ENCODE measurements at regions not wholly inside any gene's neighbourhood (a gene's known extent, or its start where the extent isn't known, plus 50 kb on each side); places are given as distances from the start of the nearest gene placed in this dataset.

DNA sequence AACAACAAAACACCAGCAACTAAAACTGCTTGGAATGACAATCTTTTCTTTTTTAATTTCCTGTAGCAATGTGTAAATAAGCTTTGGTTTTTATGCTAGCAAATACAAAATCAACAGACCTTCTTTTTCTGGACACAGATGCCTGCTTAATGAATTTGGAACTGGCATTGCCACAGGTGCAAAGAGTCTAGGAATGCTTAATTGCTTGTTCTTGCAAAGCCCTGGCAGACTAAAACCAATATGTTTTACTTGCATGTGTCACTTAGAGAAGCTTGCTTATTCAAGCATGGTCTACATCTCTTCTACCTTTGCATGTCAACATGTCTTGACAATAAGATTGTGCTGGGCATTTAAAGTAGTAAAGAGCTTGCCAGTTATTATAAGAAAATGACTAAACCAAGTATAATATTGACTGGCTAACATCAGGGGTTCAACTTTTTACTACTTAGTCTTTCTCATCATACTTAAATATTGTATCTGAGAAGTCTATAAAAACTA lies 656.7 kb upstream of the NDST4 start:
- Histone ChIP-seq H3K9me3 (ENCODE audit: low read length) (no peaks in the 10 kb centered on the region), H3K4me1 (ENCODE audit: insufficient read depth, low read length) (no peaks in the 10 kb centered on the region), H3K27me3 (ENCODE audit: insufficient read depth, low read length, poor library complexity, severe bottlenecking) (no peaks in the 10 kb centered on the region), H3K4me3 (ENCODE audit: low read length) (no peak overlapping the region), H3K27ac (ENCODE audit: low read depth, low read length) (no peak overlapping the region), H3K36me3 (ENCODE audit: insufficient read depth, low read length) (no peaks in the 10 kb centered on the region)
- Mint-ChIP-seq H3K27ac (no peak overlapping the region), H3K4me3 (no peak overlapping the region), H3K9me3 (peaks cover 0 to 11% (median 3%) of the 10 kb centered on the region in 5 donors), H3K27me3 (no peaks in the 10 kb centered on the region), H3K36me3 (no peaks in the 10 kb centered on the region), H3K4me1 (no peaks in the 10 kb centered on the region)
- CTCF ChIA-PET, result no interaction called here
- DNase-seq, result no peak
- POLR2A ChIA-PET, result no interaction called here

DNA sequence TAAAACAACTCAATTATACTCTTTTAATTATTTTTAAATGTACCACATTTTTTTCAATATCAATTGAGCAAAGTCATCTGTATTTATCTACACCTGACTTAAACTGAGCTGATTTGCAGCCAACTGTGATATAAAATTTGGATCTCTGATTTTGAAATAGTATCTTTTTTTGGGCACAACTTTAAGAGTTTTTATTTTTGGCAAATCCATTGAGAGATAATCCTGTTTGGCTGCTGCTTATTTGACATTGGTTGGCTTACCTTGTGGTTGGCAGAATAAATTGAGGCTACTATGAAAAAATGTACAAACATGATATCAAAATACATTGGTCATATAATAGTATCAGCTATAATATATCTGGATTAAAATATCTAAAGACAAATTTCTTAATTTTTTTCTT lies 656.0 kb upstream of the NDST4 start:
- H3K4me3 Mint-ChIP-seq, result no peak overlapping the region
- POLR2A ChIA-PET, result no interaction called here
- H3K27me3 Mint-ChIP-seq, result no peaks in the 10 kb centered on the region

DNA sequence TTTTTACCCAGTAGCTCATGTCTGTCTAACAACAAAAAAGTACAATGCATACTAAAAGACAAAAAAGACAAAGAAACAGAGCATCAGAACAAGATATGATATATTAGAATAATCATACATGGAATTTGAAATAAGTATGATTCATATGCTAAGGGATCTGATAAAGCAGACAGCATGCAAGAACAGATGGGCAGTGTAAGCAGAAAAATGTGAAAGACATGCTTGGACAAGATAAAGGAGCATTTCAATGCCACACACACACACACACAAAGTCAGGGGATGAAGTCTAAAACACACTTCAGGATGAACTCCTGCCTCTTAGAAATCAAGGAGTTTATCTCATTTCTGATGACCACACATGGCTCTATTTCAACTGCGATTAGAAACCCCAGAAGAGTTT lies 649.6 kb upstream of the NDST4 start:
- Mint-ChIP-seq H3K9me3 (peaks cover 2 to 19% (median 5%) of the 10 kb centered on the region in 5 donors), H3K4me1 (no peaks in the 10 kb centered on the region), H3K27me3 (no peaks in the 10 kb centered on the region), H3K4me3 (no peak overlapping the region), H3K36me3 (no peaks in the 10 kb centered on the region), H3K27ac (no peak overlapping the region)
- no peaks in the 10 kb centered on the region for H3K4me1 ChIP-seq (ENCODE audit: insufficient read depth, low read length)
- H3K4me3 ChIP-seq (ENCODE audit: low read length), result no peak overlapping the region
- H3K27ac ChIP-seq (ENCODE audit: low read depth, low read length), result no peak overlapping the region
- ChIA-PET CTCF (no interaction called here), POLR2A (no interaction called here)
- no peaks in the 10 kb centered on the region for H3K9me3 ChIP-seq (ENCODE audit: low read length)
- no peak for DNase-seq
- H3K27me3 ChIP-seq (ENCODE audit: insufficient read depth, low read length, poor library complexity, severe bottlenecking), result no peaks in the 10 kb centered on the region
- H3K36me3 ChIP-seq (ENCODE audit: insufficient read depth, low read length), result no peaks in the 10 kb centered on the region

More for the DNA sequence above, 656.0 kb upstream of the NDST4 start:
- H3K36me3 Mint-ChIP-seq, result no peaks in the 10 kb centered on the region
- Histone ChIP-seq H3K27me3 (ENCODE audit: insufficient read depth, low read length, poor library complexity, severe bottlenecking) (no peaks in the 10 kb centered on the region), H3K4me3 (ENCODE audit: low read length) (no peak overlapping the region), H3K4me1 (ENCODE audit: insufficient read depth, low read length) (no peaks in the 10 kb centered on the region), H3K9me3 (ENCODE audit: low read length) (no peaks in the 10 kb centered on the region), H3K36me3 (ENCODE audit: insufficient read depth, low read length) (no peaks in the 10 kb centered on the region), H3K27ac (ENCODE audit: low read depth, low read length) (no peak overlapping the region)
- no peaks in the 10 kb centered on the region for H3K4me1 Mint-ChIP-seq
- H3K27ac Mint-ChIP-seq, result no peak overlapping the region
- DNase-seq, result no peak
- CTCF ChIA-PET, result no interaction called here
- H3K9me3 Mint-ChIP-seq, result peaks cover 0 to 14% (median 3%) of the 10 kb centered on the region in 5 donors

DNA sequence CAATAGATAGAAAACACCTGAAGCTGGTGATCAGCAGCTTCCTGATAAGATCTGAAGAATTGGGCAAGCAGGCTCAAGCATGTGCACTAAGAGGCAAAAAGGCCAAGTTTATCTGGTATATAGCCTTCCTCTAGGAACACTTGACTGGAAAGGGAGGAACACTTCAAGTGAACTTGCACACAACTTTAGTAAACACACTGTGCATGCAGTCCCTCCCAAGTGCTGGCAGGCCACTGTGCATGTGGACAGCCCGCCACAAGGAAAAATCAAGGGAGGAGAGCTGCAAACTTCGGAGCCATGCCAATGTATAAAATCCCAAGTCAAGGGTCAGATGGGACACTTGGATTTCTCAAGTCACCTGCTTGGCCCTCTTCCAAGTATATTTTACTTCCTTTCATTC lies 645.8 kb upstream of the NDST4 start:
- POLR2A ChIA-PET, result no interaction called here

DNA sequence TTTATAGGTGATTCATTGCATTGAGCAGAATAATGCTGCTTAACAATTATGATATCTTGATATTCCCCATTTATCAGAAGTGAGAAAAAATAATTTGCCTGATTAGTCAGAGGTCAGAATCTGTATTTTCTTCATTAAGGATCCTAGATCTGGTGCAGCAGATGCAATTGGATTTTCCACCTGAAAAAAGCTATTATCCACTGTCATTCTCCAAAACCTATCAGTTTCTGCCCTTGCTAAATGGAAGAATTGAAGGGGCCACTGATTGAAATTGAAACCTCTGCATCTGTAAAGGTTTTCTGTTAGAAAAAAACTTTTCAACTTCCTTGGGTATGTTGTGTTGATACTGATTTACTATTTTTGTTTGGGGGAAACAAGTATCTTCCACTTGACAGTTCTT lies 636.0 kb upstream of the NDST4 start:
- peaks cover 0 to 36% (median 3%) of the 10 kb centered on the region in 5 donors for H3K9me3 Mint-ChIP-seq
- no peak overlapping the region for H3K27ac Mint-ChIP-seq
- POLR2A ChIA-PET, result no interaction called here

More for the DNA sequence above, 645.8 kb upstream of the NDST4 start:
- DNase-seq, result no peak
- Mint-ChIP-seq H3K27ac (no peak overlapping the region), H3K4me3 (no peak overlapping the region), H3K9me3 (peaks cover 2 to 18% (median 6%) of the 10 kb centered on the region in 5 donors), H3K4me1 (no peaks in the 10 kb centered on the region), H3K27me3 (no peaks in the 10 kb centered on the region), H3K36me3 (no peaks in the 10 kb centered on the region)
- Histone ChIP-seq H3K9me3 (ENCODE audit: low read length) (no peaks in the 10 kb centered on the region), H3K27ac (ENCODE audit: low read depth, low read length) (no peak overlapping the region), H3K4me3 (ENCODE audit: low read length) (no peak overlapping the region), H3K36me3 (ENCODE audit: insufficient read depth, low read length) (no peaks in the 10 kb centered on the region), H3K4me1 (ENCODE audit: insufficient read depth, low read length) (no peaks in the 10 kb centered on the region), H3K27me3 (ENCODE audit: insufficient read depth, low read length, poor library complexity, severe bottlenecking) (no peaks in the 10 kb centered on the region)
- CTCF ChIA-PET, result no interaction called here

DNA sequence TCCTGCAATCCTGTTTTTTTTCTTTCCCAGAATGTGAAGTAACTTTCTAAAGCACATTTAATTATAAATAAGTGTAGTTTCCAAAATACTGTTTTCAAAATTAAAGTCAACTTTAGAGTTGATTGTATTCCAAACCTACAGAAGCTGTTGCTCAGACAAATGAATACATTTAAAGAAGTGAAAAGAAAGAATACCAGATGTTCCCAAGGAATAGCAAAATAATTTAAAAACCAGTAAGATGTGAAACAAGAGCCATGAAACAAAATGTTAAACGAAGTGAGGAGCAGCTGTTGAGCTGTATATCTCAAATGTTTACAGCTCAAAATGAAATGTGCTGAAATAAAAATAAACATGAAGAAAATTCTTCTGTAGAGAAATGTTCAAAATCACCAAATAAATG lies 627.4 kb upstream of the NDST4 start:
- CTCF ChIA-PET, result no interaction called here
- H3K27me3 Mint-ChIP-seq, result no peaks in the 10 kb centered on the region

More for the DNA sequence above, 636.0 kb upstream of the NDST4 start:
- Histone ChIP-seq H3K36me3 (ENCODE audit: insufficient read depth, low read length) (no peaks in the 10 kb centered on the region), H3K9me3 (ENCODE audit: low read length) (no peaks in the 10 kb centered on the region), H3K4me3 (ENCODE audit: low read length) (no peak overlapping the region), H3K27me3 (ENCODE audit: insufficient read depth, low read length, poor library complexity, severe bottlenecking) (no peaks in the 10 kb centered on the region), H3K27ac (ENCODE audit: low read depth, low read length) (no peak overlapping the region), H3K4me1 (ENCODE audit: insufficient read depth, low read length) (no peaks in the 10 kb centered on the region)
- Mint-ChIP-seq H3K4me3 (no peak overlapping the region), H3K4me1 (no peaks in the 10 kb centered on the region), H3K36me3 (no peaks in the 10 kb centered on the region), H3K27me3 (no peaks in the 10 kb centered on the region)
- CTCF ChIA-PET, result no interaction called here
- no peak for DNase-seq

DNA sequence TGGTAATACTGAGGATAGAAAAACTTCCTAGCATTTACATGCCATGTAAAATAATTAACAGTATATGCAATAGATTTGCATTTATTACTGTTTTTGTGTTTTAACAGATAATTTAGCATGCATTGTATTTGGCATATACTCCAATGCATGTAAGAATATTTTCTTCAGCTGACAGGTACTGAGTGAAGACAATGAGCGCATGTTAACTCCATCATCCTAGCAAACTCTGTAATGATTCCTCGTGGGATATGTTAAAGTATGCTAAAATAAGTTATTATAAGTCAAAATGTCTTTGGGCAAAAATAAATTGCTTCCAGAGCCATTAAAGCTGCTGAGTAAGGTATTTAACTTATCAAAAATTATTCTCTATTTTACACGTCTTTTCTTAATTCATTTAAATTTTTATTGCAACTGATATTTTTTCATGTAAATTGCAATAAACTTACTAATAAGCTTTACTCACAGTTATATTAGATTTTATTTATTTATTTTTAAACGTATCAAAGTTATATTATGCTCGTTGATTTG lies 616.4 kb upstream of the NDST4 start:
- Mint-ChIP-seq H3K4me3 (no peak overlapping the region), H3K27ac (no peak overlapping the region), H3K9me3 (peaks cover 0 to 4% (median 0%) of the 10 kb centered on the region in 5 donors), H3K36me3 (no peaks in the 10 kb centered on the region), H3K27me3 (no peaks in the 10 kb centered on the region), H3K4me1 (no peaks in the 10 kb centered on the region)
- Histone ChIP-seq H3K4me1 (ENCODE audit: insufficient read depth, low read length) (no peaks in the 10 kb centered on the region), H3K9me3 (ENCODE audit: low read length) (no peaks in the 10 kb centered on the region), H3K4me3 (ENCODE audit: low read length) (no peak overlapping the region), H3K36me3 (ENCODE audit: insufficient read depth, low read length) (no peaks in the 10 kb centered on the region), H3K27ac (ENCODE audit: low read depth, low read length) (no peak overlapping the region), H3K27me3 (ENCODE audit: insufficient read depth, low read length, poor library complexity, severe bottlenecking) (no peaks in the 10 kb centered on the region)
- no peak for DNase-seq
- POLR2A ChIA-PET, result no interaction called here
- CTCF ChIA-PET, result no interaction called here

More for the DNA sequence above, 627.4 kb upstream of the NDST4 start:
- no peaks in the 10 kb centered on the region for H3K4me1 Mint-ChIP-seq
- H3K27me3 ChIP-seq (ENCODE audit: insufficient read depth, low read length, poor library complexity, severe bottlenecking), result no peaks in the 10 kb centered on the region
- H3K4me3 Mint-ChIP-seq, result no peak overlapping the region
- no peak overlapping the region for H3K27ac ChIP-seq (ENCODE audit: low read depth, low read length)
- POLR2A ChIA-PET, result no interaction called here
- H3K36me3 Mint-ChIP-seq, result no peaks in the 10 kb centered on the region
- no peak for DNase-seq
- H3K4me3 ChIP-seq (ENCODE audit: low read length), result no peak overlapping the region
- no peaks in the 10 kb centered on the region for H3K9me3 ChIP-seq (ENCODE audit: low read length)
- H3K4me1 ChIP-seq (ENCODE audit: insufficient read depth, low read length), result no peaks in the 10 kb centered on the region
- H3K36me3 ChIP-seq (ENCODE audit: insufficient read depth, low read length), result no peaks in the 10 kb centered on the region
- H3K9me3 Mint-ChIP-seq, result peaks cover 0 to 17% (median 0%) of the 10 kb centered on the region in 5 donors
- H3K27ac Mint-ChIP-seq, result no peak overlapping the region

DNA sequence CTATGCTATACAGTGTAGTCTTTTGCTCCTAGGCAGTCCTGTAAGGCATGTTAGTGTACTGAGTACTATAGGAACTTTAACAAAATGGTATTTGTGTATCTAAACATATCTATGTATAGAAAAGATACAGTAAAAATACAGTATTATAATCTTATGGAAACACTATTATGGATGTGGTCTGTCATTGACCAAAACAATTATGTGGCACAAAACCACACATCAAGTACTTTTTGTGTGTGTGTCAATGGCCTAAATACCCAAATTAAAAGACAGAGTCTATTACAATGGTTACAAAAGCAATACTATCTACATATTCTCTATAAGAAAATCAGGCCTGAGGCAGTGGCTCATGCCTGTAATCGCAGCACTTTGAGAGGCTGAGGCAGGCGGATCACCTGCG lies 610.2 kb upstream of the NDST4 start:
- Histone ChIP-seq H3K36me3 (ENCODE audit: insufficient read depth, low read length) (no peaks in the 10 kb centered on the region), H3K27me3 (ENCODE audit: insufficient read depth, low read length, poor library complexity, severe bottlenecking) (no peaks in the 10 kb centered on the region), H3K9me3 (ENCODE audit: low read length) (no peaks in the 10 kb centered on the region), H3K4me1 (ENCODE audit: insufficient read depth, low read length) (no peaks in the 10 kb centered on the region), H3K27ac (ENCODE audit: low read depth, low read length) (no peak overlapping the region), H3K4me3 (ENCODE audit: low read length) (no peak overlapping the region)
- H3K4me1 Mint-ChIP-seq, result no peaks in the 10 kb centered on the region
- ChIA-PET POLR2A (no interaction called here), CTCF (no interaction called here)
- no peak overlapping the region for H3K27ac Mint-ChIP-seq
- H3K27me3 Mint-ChIP-seq, result no peaks in the 10 kb centered on the region
- H3K36me3 Mint-ChIP-seq, result no peaks in the 10 kb centered on the region
- no peak for DNase-seq
- H3K9me3 Mint-ChIP-seq, result peaks cover 0 to 17% (median 2%) of the 10 kb centered on the region in 5 donors
- H3K4me3 Mint-ChIP-seq, result no peak overlapping the region

DNA sequence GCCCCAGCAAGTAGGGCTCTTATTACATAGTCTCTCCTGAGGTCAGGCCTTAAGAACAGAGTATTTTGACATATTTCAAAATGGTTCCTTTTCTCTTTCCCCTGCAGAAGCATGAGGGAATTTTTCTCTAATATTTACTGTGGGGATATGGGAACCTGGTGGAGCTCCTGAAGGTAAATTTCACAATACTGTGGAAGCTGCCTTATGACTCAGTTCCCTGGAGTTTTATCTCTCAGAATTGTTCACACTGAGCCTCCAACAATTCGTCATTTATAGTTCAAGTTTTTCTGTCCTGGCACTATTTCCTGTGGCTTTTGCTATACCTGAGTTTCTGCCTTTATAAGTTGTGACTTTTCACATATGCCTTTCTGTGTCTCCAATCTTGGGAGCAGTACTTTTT lies 607.2 kb upstream of the NDST4 start:
- Histone ChIP-seq H3K4me3 (ENCODE audit: low read length) (no peak overlapping the region), H3K36me3 (ENCODE audit: insufficient read depth, low read length) (no peaks in the 10 kb centered on the region), H3K27ac (ENCODE audit: low read depth, low read length) (no peak overlapping the region), H3K9me3 (ENCODE audit: low read length) (no peaks in the 10 kb centered on the region), H3K27me3 (ENCODE audit: insufficient read depth, low read length, poor library complexity, severe bottlenecking) (no peaks in the 10 kb centered on the region), H3K4me1 (ENCODE audit: insufficient read depth, low read length) (no peaks in the 10 kb centered on the region)
- no peak for DNase-seq
- Mint-ChIP-seq H3K4me1 (no peaks in the 10 kb centered on the region), H3K27me3 (peaks cover 0 to 1% of the 10 kb centered on the region in 2 donors), H3K9me3 (peaks cover 0 to 29% (median 2%) of the 10 kb centered on the region in 5 donors), H3K27ac (no peak overlapping the region), H3K4me3 (no peak overlapping the region), H3K36me3 (no peaks in the 10 kb centered on the region)
- CTCF ChIA-PET, result no interaction called here
- POLR2A ChIA-PET, result no interaction called here
